DOHH2 (cell line): ENCODE measurements at regions not wholly inside any gene's neighbourhood (a gene's known extent, or its start where the extent isn't known, plus 50 kb on each side); places are given as distances from the start of the nearest gene placed in this dataset.

Experiments
- H3F3A ChIP-seq: fragments of 200-600 bp; sonication (generic), shearing (Covaris generic); 2 replicates; pipeline ENCODE4 v1.6.0; 2016; ENCODE audit warnings: antibody characterized with exemption, mild to moderate bottlenecking; ENCODE audit not compliant: control insufficient read depth, insufficient read depth
- H3K27ac ChIP-seq: fragments of 200-600 bp; sonication (generic); 2 replicates; pipeline ENCODE4 v1.5.1; 2014; ENCODE audit warnings: low read depth, mild to moderate bottlenecking, low read length, moderate library complexity
- H3K27me3 ChIP-seq: fragments of 200-600 bp; sonication (generic); 2 replicates; pipeline ENCODE4 v1.6.1; 2014; ENCODE audit warnings: mild to moderate bottlenecking, low read length, mixed read lengths; ENCODE audit not compliant: control insufficient read depth
- H3K36me3 ChIP-seq: fragments of 200-600 bp; sonication (generic); 2 replicates; pipeline ENCODE4 v1.6.1; 2014; ENCODE audit warnings: mild to moderate bottlenecking, low read length, moderate library complexity, mixed read lengths; ENCODE audit not compliant: control insufficient read depth
- H3K4me1 ChIP-seq: fragments of 200-600 bp; sonication (generic); 2 replicates; pipeline ENCODE4 v1.6.1; 2014; ENCODE audit warnings: mild to moderate bottlenecking, low read length, mixed read lengths; ENCODE audit not compliant: control insufficient read depth
- H3K4me2 ChIP-seq: fragments of 200-600 bp; sonication (generic); 2 replicates; pipeline ENCODE4 v1.6.0; 2014; ENCODE audit warnings: mild to moderate bottlenecking, low read length, moderate library complexity
- H3K4me3 ChIP-seq: fragments of 200-600 bp; sonication (generic); 2 replicates; pipeline ENCODE4 v1.5.1; 2014; ENCODE audit warnings: mild to moderate bottlenecking, low read length, mixed read lengths
- H3K79me2 ChIP-seq: fragments of 200-600 bp; sonication (generic); 2 replicates; pipeline ENCODE4 v1.6.1; 2014; ENCODE audit warnings: mild to moderate bottlenecking, low read length, mixed read lengths; ENCODE audit not compliant: control insufficient read depth
- H3K9me2 ChIP-seq: fragments of 200-600 bp; sonication (generic); replicated peaks from 2 replicates; pipeline ENCODE4 v1.6.1; 2014; ENCODE audit warnings: mild to moderate bottlenecking, low read length, mixed read lengths; ENCODE audit not compliant: control insufficient read depth
- H3K9me3 ChIP-seq: fragments of 200-600 bp; sonication (generic); 2 replicates; pipeline ENCODE4 v1.6.1; 2014; ENCODE audit warnings: antibody characterized with exemption, low read length, mixed read lengths; ENCODE audit not compliant: control insufficient read depth, insufficient read depth
- H4K20me1 ChIP-seq: fragments of 200-600 bp; sonication (generic); 2 replicates; pipeline ENCODE4 v1.6.0; 2014; ENCODE audit warnings: low read depth, mild to moderate bottlenecking, antibody characterized with exemption, low read length, moderate library complexity; ENCODE audit not compliant: control insufficient read depth, insufficient read depth
- EZH2phosphoT487 ChIP-seq: fragments of 200-600 bp; sonication (generic); IDR thresholded peaks from 2 replicates; pipeline ENCODE4 v1.6.1; 2017; ENCODE audit warnings: borderline replicate concordance, mild to moderate bottlenecking, antibody characterized with exemption, low read length, moderate library complexity, mixed read lengths
- TF ChIP-seq, protein P1 (sequence below): fragments of 200-600 bp; sonication (generic); IDR thresholded peaks from one replicate; pipeline ENCODE4 v1.5.1; 2014; ENCODE audit warnings: antibody characterized with exemption, mild to moderate bottlenecking, low read depth, low read length; ENCODE audit not compliant: poor library complexity, severe bottlenecking

DNA sequence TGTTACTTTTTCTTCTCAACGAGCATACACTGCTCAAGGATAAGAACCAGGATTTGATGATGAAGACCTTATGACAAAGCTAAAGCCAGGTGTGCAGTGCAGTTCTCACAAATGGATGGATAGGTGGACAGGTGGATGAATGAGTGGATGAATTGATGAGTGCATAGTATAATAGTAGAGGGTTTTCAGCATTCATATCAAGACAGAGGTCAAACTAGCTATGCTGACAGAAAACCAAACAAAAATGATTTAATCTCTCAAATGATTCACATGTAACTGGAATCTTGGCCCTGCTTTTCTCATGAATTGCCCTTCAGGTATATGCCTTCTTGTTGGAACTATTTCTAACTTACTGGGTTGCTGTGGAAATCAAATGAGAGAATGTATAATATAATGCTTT is 240.9 kb downstream of the BCAT1 start:
- no peaks in the 10 kb centered on the region for H3K36me3 ChIP-seq
- no peaks in the 10 kb centered on the region for H3K9me2 ChIP-seq
- no peaks in the 10 kb centered on the region for H3K9me3 ChIP-seq
- no peaks in the 10 kb centered on the region for H3K79me2 ChIP-seq
- TF ChIP-seq, protein P1, sequence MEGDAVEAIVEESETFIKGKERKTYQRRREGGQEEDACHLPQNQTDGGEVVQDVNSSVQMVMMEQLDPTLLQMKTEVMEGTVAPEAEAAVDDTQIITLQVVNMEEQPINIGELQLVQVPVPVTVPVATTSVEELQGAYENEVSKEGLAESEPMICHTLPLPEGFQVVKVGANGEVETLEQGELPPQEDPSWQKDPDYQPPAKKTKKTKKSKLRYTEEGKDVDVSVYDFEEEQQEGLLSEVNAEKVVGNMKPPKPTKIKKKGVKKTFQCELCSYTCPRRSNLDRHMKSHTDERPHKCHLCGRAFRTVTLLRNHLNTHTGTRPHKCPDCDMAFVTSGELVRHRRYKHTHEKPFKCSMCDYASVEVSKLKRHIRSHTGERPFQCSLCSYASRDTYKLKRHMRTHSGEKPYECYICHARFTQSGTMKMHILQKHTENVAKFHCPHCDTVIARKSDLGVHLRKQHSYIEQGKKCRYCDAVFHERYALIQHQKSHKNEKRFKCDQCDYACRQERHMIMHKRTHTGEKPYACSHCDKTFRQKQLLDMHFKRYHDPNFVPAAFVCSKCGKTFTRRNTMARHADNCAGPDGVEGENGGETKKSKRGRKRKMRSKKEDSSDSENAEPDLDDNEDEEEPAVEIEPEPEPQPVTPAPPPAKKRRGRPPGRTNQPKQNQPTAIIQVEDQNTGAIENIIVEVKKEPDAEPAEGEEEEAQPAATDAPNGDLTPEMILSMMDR: no peak
- no peak for TF ChIP-seq EZH2phosphoT487
- no peak overlapping the region for H3K4me2 ChIP-seq
- no peak overlapping the region for H3K4me3 ChIP-seq
- no peak overlapping the region for H3K27ac ChIP-seq
- no peaks in the 10 kb centered on the region for H4K20me1 ChIP-seq
- peaks cover 13% of the 10 kb centered on the region for H3K4me1 ChIP-seq
- H3F3A ChIP-seq: peaks cover 4% of the 10 kb centered on the region; the same call in 1 of the 2 replicates
- peaks cover 8% of the 10 kb centered on the region; the same call in 1 of the 2 replicates for H3K27me3 ChIP-seq

DNA sequence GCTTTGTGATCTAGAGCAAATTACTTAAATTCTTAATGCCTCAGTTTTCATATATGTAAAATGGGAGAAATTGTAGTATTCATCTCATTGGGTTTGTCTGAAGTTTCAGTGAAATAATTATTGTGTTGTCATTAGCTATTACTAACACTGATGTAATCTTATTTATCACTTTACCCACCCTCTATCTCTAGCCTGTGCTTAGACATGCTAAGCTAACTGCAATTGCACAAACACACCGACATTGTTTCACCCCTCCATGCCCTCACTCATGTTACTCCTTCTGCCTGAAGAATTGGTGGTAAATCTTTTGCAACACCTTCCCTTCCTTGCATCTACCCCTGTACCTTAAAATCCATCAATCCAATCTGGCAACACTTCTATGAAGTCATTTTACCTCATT is 241.6 kb downstream of the BCAT1 start:
- H3K4me2 ChIP-seq: no peak overlapping the region

DNA sequence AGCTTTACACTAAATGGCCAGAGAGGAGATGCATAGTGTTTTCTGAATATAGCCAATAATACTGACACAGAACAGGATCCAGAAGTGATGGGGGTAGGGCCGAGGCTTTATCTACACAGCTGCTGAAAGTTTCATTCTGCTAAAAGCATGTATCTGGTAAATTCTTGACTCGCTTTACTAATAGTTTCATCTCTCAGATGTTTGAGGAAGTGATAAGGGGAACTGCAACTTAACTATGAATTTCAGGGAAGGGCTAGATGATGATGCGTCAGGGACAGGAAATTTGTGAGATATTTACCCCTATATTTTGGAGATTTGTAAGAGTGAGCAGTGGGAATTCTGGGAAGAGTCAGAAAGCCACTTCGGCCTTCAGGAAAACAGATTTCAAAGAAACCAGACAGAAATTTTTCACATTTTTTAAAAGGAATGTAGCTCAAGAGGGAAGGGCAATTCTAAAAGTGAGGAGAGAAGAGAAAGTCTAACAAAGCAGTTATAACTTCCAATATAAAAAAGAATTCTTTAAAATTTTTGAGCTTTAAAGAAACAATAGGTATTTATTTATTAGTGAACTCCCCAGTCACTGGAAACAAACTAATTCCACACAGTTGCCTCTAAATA is 243.1 kb downstream of the BCAT1 start:
- Histone ChIP-seq H3K4me1 (peaks cover 13% of the 10 kb centered on the region), H3K27ac (no peak overlapping the region), H3K27me3 (peaks cover 8% of the 10 kb centered on the region; the same call in 1 of the 2 replicates), H3F3A (peaks cover 4% of the 10 kb centered on the region; the same call in 1 of the 2 replicates), H3K9me2 (no peaks in the 10 kb centered on the region), H3K4me2 (peak overlapping the region; percentile 47), H4K20me1 (no peaks in the 10 kb centered on the region), H3K79me2 (no peaks in the 10 kb centered on the region), H3K4me3 (0 out of 2 replicates have a peak overlapping the region, but pooled peaks have one; percentile 19), H3K36me3 (no peaks in the 10 kb centered on the region), H3K9me3 (no peaks in the 10 kb centered on the region)
- TF ChIP-seq EZH2phosphoT487: no peak
- TF ChIP-seq, protein P1: no peak

More for the DNA sequence above, 241.6 kb downstream of the BCAT1 start:
- Histone ChIP-seq H3K4me1 (peaks cover 13% of the 10 kb centered on the region), H3K27me3 (peaks cover 8% of the 10 kb centered on the region; the same call in 1 of the 2 replicates), H3F3A (peaks cover 4% of the 10 kb centered on the region; the same call in 1 of the 2 replicates), H3K79me2 (no peaks in the 10 kb centered on the region), H3K4me3 (no peak overlapping the region), H4K20me1 (no peaks in the 10 kb centered on the region), H3K27ac (no peak overlapping the region), H3K9me2 (no peaks in the 10 kb centered on the region), H3K9me3 (no peaks in the 10 kb centered on the region), H3K36me3 (no peaks in the 10 kb centered on the region)
- no peak for TF ChIP-seq EZH2phosphoT487
- TF ChIP-seq, protein P1: no peak
